H9 (cell line): ENCODE measurements at regions not wholly inside any gene's neighbourhood (a gene's known extent, or its start where the extent isn't known, plus 50 kb on each side); places are given as distances from the start of the nearest gene placed in this dataset.

ENCODE experiments used
- DNase-seq: peaks from one replicate; pipeline ENCODE4 v3.0.0-alpha.2; 2017
- H2AFZ ChIP-seq: one replicate; pipeline ENCODE4 v1.6.1; 2013; ENCODE audit warnings: mild to moderate bottlenecking, low read length, control low read depth, moderate library complexity
- H2AK5ac ChIP-seq: 2 replicates; pipeline ENCODE4 v1.6.1; 2013; ENCODE audit warnings: low read length, control low read depth, mixed read lengths; ENCODE audit not compliant: insufficient read length
- H2BK120ac ChIP-seq: one replicate; pipeline ENCODE4 v1.6.1; 2013; ENCODE audit warnings: low read depth, mild to moderate bottlenecking, low read length, control low read depth, inconsistent platforms; ENCODE audit not compliant: poor library complexity, severe bottlenecking
- H2BK12ac ChIP-seq: 2 replicates; pipeline ENCODE4 v1.6.1; 2013; ENCODE audit warnings: low read length, control low read depth, mixed read lengths, low read depth; ENCODE audit not compliant: insufficient read length
- H2BK15ac ChIP-seq: 2 replicates; pipeline ENCODE4 v1.6.1; 2013; ENCODE audit warnings: low read depth, low read length, control low read depth
- H2BK20ac ChIP-seq: one replicate; pipeline ENCODE4 v1.6.1; 2013; ENCODE audit warnings: low read depth, mild to moderate bottlenecking, low read length, control low read depth, inconsistent platforms; ENCODE audit not compliant: poor library complexity, severe bottlenecking
- H2BK5ac ChIP-seq: 2 replicates; pipeline ENCODE4 v1.6.1; 2013; ENCODE audit warnings: low read length, control low read depth, mixed read lengths; ENCODE audit not compliant: insufficient read length
- H3K14ac ChIP-seq: 2 replicates; pipeline ENCODE4 v1.6.1; 2013; ENCODE audit warnings: low read length, control low read depth; ENCODE audit not compliant: insufficient read depth
- H3K18ac ChIP-seq: 2 replicates; pipeline ENCODE4 v1.6.1; 2013; ENCODE audit warnings: low read depth, mild to moderate bottlenecking, mixed read lengths, low read length, control low read depth; ENCODE audit not compliant: insufficient read length
- H3K23ac ChIP-seq: 2 replicates; pipeline ENCODE4 v1.6.1; 2013; ENCODE audit warnings: low read length, control low read depth, mixed read lengths, low read depth; ENCODE audit not compliant: insufficient read length
- H3K23me2 ChIP-seq: 2 replicates; pipeline ENCODE4 v1.6.1; 2013; ENCODE audit warnings: low read depth, mild to moderate bottlenecking, mixed read lengths, low read length, control low read depth; ENCODE audit not compliant: insufficient read length, poor library complexity, severe bottlenecking
- H3K27ac ChIP-seq: 2 replicates; pipeline ENCODE4 v1.5.1; 2013; ENCODE audit warnings: low read length, control low read depth, mixed read lengths, low read depth; ENCODE audit not compliant: insufficient read length
- H3K27me3 ChIP-seq: 2 replicates; pipeline ENCODE4 v1.6.1; 2013; ENCODE audit warnings: low read length, control low read depth, inconsistent platforms; ENCODE audit not compliant: insufficient read depth
- H3K4ac ChIP-seq: 2 replicates; pipeline ENCODE4 v1.6.1; 2013; ENCODE audit warnings: low read depth, mild to moderate bottlenecking, control low read depth, inconsistent platforms, low read length, moderate library complexity
- H3K4me1 ChIP-seq: 2 replicates; pipeline ENCODE4 v1.6.1; 2013; ENCODE audit warnings: low read length, control low read depth, inconsistent platforms; ENCODE audit not compliant: insufficient read depth
- H3K4me2 ChIP-seq: 2 replicates; pipeline ENCODE4 v1.6.1; 2013; ENCODE audit warnings: low read length, control low read depth, mixed read lengths; ENCODE audit not compliant: insufficient read length, insufficient read depth
- H3K56ac ChIP-seq: 2 replicates; pipeline ENCODE4 v1.6.1; 2013; ENCODE audit warnings: low read depth, mild to moderate bottlenecking, mixed read lengths, low read length, control low read depth; ENCODE audit not compliant: insufficient read length
- H3K79me1 ChIP-seq: 2 replicates; pipeline ENCODE4 v1.6.1; 2013; ENCODE audit warnings: low read depth, mild to moderate bottlenecking, moderate library complexity, low read length, control low read depth, inconsistent platforms; ENCODE audit not compliant: insufficient read depth, poor library complexity, severe bottlenecking
- H3K79me2 ChIP-seq: 2 replicates; pipeline ENCODE4 v1.6.1; 2013; ENCODE audit warnings: low read length, control low read depth, inconsistent platforms; ENCODE audit not compliant: insufficient read depth
- H3K9ac ChIP-seq: 2 replicates; pipeline ENCODE4 v1.6.1; 2013; ENCODE audit warnings: low read length, control low read depth, mixed read lengths; ENCODE audit not compliant: insufficient read length; ENCODE audit errors: extremely low read depth
- H3K9me3 ChIP-seq: one replicate; pipeline ENCODE4 v1.6.1; 2013; ENCODE audit warnings: low read depth, low read length, inconsistent platforms; ENCODE audit not compliant: control insufficient read depth
- H3T11ph ChIP-seq: one replicate; pipeline ENCODE4 v1.6.1; 2013; ENCODE audit warnings: mild to moderate bottlenecking, low read length, control low read depth, inconsistent platforms
- H4K20me1 ChIP-seq: one replicate; pipeline ENCODE4 v1.6.1; 2013; ENCODE audit not compliant: control insufficient read depth, insufficient read length, insufficient read depth
- H4K5ac ChIP-seq: 2 replicates; pipeline ENCODE4 v1.6.1; 2013; ENCODE audit warnings: low read depth, mild to moderate bottlenecking, mixed read lengths, low read length, control low read depth; ENCODE audit not compliant: insufficient read length
- H4K8ac ChIP-seq: replicated peaks from 2 replicates; pipeline ENCODE4 v1.6.1; 2013; ENCODE audit warnings: low read length, control low read depth, mixed read lengths, low read depth; ENCODE audit not compliant: insufficient read length
- H4K91ac ChIP-seq: 2 replicates; pipeline ENCODE4 v1.6.1; 2013; ENCODE audit warnings: low read depth, mild to moderate bottlenecking, moderate library complexity, mixed read lengths, low read length, control low read depth; ENCODE audit not compliant: insufficient read length
- H3K27ac Mint-ChIP-seq, 3 experiments: 2 replicates in 2 of 3; 3 replicates in 1 of 3; pipeline ENCODE4 v1.8.0; 2020 to 2021; ENCODE audit warnings: mixed read lengths in 3 of 3, mild to moderate bottlenecking in 1 of 3, moderate library complexity in 1 of 3
- H3K27me3 Mint-ChIP-seq: 2 replicates; pipeline ENCODE4 v1.8.0; 2021; ENCODE audit warnings: low read depth, mild to moderate bottlenecking, moderate library complexity, mixed read lengths
- H3K36me3 Mint-ChIP-seq, 3 experiments: 2 replicates in 2 of 3; 3 replicates in 1 of 3; pipeline ENCODE4 v1.8.0; 2020 to 2021; ENCODE audit warnings: low read depth in 3 of 3, mixed read lengths in 3 of 3; ENCODE audit not compliant: insufficient read depth in 1 of 3
- H3K4me1 Mint-ChIP-seq, 2 experiments: 2 replicates each; pipeline ENCODE4 v1.8.0; 2020; ENCODE audit warnings: mixed read lengths in 2 of 2
- H3K4me3 Mint-ChIP-seq, 2 experiments: 2 replicates in 1 of 2; 3 replicates in 1 of 2; pipeline ENCODE4 v1.8.0; 2020 to 2021; ENCODE audit warnings: mild to moderate bottlenecking in 2 of 2, mixed read lengths in 2 of 2, moderate library complexity in 1 of 2
- H3K9me3 Mint-ChIP-seq, 2 experiments: 2 replicates in 1 of 2; 3 replicates in 1 of 2; pipeline ENCODE4 v1.8.0; 2020; ENCODE audit warnings: mild to moderate bottlenecking in 2 of 2, mixed read lengths in 2 of 2, moderate library complexity in 1 of 2
- CTCF ChIP-seq: fragments of 200-600 bp; sonication (generic); conservative IDR thresholded peaks from 3 replicates; pipeline ENCODE4 v1.8.0; 2021; ENCODE audit warnings: antibody characterized with exemption, mild to moderate bottlenecking
- WGBS: extraction: QIAGEN DNeasy Blood & Tissue Kit; methylation state at CpG from one replicate; pipeline ENCODE4 v1.1.7; 2013; ENCODE audit warnings: missing lambda C conversion rate, low lambda C conversion rate, mixed read lengths; ENCODE audit not compliant: insufficient read length; ENCODE audit errors: extremely low coverage; 5-methylcytosine and 5-hydroxymethylcytosine counted together

- Histone ChIP-seq H3K56ac (no peak overlapping the region), H4K5ac (no peak overlapping the region), H2BK120ac (no peak overlapping the region), H2BK20ac (no peak overlapping the region), H4K20me1 (no peaks in the 10 kb centered on the region), H3K79me1 (no peaks in the 10 kb centered on the region), H3K23me2 (no peaks in the 10 kb centered on the region), H3K27ac (no peak overlapping the region), H3K9me3 (no peaks in the 10 kb centered on the region), H4K91ac (no peak overlapping the region), H3K14ac (no peak overlapping the region), H3T11ph (no peak overlapping the region), H3K79me2 (no peaks in the 10 kb centered on the region), H3K23ac (no peak overlapping the region), H3K4ac (no peak overlapping the region), H2BK12ac (no peak overlapping the region), H3K9ac (no peak overlapping the region), H4K8ac (no peak overlapping the region), H2BK5ac (no peak overlapping the region), H3K4me2 (no peak overlapping the region), H3K18ac (no peak overlapping the region), H2AK5ac (no peak overlapping the region), H3K4me1 (no peaks in the 10 kb centered on the region), H2BK15ac (no peak overlapping the region), H2AFZ (no peak overlapping the region), H3K27me3 (no peaks in the 10 kb centered on the region)
- WGBS = no CpG with 5 or more reads among the region's 3 CpGs
- Mint-ChIP-seq H3K4me1 (no peaks in the 10 kb centered on the region), H3K27me3 (peaks cover 55% of the 10 kb centered on the region), H3K4me3 (no peak overlapping the region), H3K27ac (no peak overlapping the region), H3K9me3 (no peaks in the 10 kb centered on the region), H3K36me3 (no peaks in the 10 kb centered on the region)
- DNase-seq = no peak
- no peak for TF ChIP-seq CTCF
These were observed 1032.5 kb downstream of the SOCS6 start for GRCh38 chr18:71321319-71321718.
